OCI-LY3 (cell line): ENCODE measurements at regions not wholly inside any gene's neighbourhood (a gene's known extent, or its start where the extent isn't known, plus 50 kb on each side); places are given as distances from the start of the nearest gene placed in this dataset.

Source experiments
- EZH2phosphoT487 ChIP-seq: fragments of 200-600 bp; shearing (Covaris generic); IDR thresholded peaks from 2 replicates; pipeline ENCODE4 v1.6.1; 2018; ENCODE audit warnings: antibody characterized with exemption, mixed run types, low read depth
- TF ChIP-seq, protein P1 (sequence below): fragments of 200-600, 300-600 bp; sonication (generic); IDR thresholded peaks from 2 replicates; pipeline ENCODE4 v1.5.1; 2014; ENCODE audit warnings: antibody characterized with exemption, low read length, low read depth

GRCh38 chr15:67922971-67923945 lies 83.4 kb upstream of the RNU6-1 start:
- TF ChIP-seq, protein P1, sequence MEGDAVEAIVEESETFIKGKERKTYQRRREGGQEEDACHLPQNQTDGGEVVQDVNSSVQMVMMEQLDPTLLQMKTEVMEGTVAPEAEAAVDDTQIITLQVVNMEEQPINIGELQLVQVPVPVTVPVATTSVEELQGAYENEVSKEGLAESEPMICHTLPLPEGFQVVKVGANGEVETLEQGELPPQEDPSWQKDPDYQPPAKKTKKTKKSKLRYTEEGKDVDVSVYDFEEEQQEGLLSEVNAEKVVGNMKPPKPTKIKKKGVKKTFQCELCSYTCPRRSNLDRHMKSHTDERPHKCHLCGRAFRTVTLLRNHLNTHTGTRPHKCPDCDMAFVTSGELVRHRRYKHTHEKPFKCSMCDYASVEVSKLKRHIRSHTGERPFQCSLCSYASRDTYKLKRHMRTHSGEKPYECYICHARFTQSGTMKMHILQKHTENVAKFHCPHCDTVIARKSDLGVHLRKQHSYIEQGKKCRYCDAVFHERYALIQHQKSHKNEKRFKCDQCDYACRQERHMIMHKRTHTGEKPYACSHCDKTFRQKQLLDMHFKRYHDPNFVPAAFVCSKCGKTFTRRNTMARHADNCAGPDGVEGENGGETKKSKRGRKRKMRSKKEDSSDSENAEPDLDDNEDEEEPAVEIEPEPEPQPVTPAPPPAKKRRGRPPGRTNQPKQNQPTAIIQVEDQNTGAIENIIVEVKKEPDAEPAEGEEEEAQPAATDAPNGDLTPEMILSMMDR: no peak
- TF ChIP-seq EZH2phosphoT487: no peak
